Astrocyte (in vitro differentiated cells and primary cell): ENCODE measurements at regions not wholly inside any gene's neighbourhood (a gene's known extent, or its start where the extent isn't known, plus 50 kb on each side); places are given as distances from the start of the nearest gene placed in this dataset.

Experiments used
- EZH2 ChIP-seq: IDR thresholded peaks from 2 replicates; pipeline ENCODE4 v1.6.1; 2012; ENCODE audit warnings: mild to moderate bottlenecking, low read length, inconsistent platforms; ENCODE audit not compliant: insufficient read depth
- TF ChIP-seq, protein P1 (sequence below): IDR thresholded peaks from 2 replicates; pipeline ENCODE4 v1.5.1; 2011; ENCODE audit warnings: low read depth, mild to moderate bottlenecking, inconsistent platforms, low read length, moderate library complexity; ENCODE audit not compliant: insufficient read depth

DNA sequence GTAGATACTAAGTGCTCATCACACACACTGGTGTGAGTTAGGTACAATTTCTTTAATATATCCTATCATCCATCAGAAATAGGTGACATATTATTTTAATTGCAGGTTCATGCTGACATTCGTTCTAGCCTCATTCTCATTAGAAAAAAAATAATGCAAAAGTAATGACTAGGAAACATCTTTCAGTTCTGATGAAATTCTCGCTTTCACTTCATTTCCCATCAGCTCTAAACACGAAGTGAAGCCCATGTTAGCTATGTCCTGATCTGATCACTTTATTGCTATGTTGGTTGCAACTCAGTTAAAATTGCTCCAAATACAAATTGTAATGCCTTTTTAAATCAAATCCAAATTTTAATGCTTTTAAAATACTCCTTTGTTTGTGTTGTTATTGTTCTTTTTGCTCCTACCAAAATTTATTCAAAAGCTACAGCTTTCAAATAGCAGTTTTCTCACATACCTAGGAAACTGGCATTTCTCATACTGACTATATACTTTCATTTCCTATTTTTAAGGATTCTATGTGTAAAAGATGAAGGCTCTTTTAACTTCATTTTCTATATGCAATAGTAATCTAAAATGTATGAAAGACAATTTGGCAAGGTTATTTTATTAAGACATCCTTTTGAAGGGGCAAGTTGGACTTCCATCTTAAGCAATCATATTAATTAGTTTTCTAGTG is 1237.8 kb upstream of the ACO1 start:
- TF ChIP-seq, protein P1, sequence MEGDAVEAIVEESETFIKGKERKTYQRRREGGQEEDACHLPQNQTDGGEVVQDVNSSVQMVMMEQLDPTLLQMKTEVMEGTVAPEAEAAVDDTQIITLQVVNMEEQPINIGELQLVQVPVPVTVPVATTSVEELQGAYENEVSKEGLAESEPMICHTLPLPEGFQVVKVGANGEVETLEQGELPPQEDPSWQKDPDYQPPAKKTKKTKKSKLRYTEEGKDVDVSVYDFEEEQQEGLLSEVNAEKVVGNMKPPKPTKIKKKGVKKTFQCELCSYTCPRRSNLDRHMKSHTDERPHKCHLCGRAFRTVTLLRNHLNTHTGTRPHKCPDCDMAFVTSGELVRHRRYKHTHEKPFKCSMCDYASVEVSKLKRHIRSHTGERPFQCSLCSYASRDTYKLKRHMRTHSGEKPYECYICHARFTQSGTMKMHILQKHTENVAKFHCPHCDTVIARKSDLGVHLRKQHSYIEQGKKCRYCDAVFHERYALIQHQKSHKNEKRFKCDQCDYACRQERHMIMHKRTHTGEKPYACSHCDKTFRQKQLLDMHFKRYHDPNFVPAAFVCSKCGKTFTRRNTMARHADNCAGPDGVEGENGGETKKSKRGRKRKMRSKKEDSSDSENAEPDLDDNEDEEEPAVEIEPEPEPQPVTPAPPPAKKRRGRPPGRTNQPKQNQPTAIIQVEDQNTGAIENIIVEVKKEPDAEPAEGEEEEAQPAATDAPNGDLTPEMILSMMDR: no peak
- TF ChIP-seq EZH2: no peak
